GDM1 (cell line): ENCODE measurements at regions not wholly inside any gene's neighbourhood (a gene's known extent, or its start where the extent isn't known, plus 50 kb on each side); places are given as distances from the start of the nearest gene placed in this dataset.
A peak's percentile ranks its signal among the peaks of the same experiment; 100 is the strongest.

Experiments used
- DNase-seq: peaks from one replicate; lab custom pipeline; 2025; lab: John Stamatoyannopoulos, UW

DNA sequence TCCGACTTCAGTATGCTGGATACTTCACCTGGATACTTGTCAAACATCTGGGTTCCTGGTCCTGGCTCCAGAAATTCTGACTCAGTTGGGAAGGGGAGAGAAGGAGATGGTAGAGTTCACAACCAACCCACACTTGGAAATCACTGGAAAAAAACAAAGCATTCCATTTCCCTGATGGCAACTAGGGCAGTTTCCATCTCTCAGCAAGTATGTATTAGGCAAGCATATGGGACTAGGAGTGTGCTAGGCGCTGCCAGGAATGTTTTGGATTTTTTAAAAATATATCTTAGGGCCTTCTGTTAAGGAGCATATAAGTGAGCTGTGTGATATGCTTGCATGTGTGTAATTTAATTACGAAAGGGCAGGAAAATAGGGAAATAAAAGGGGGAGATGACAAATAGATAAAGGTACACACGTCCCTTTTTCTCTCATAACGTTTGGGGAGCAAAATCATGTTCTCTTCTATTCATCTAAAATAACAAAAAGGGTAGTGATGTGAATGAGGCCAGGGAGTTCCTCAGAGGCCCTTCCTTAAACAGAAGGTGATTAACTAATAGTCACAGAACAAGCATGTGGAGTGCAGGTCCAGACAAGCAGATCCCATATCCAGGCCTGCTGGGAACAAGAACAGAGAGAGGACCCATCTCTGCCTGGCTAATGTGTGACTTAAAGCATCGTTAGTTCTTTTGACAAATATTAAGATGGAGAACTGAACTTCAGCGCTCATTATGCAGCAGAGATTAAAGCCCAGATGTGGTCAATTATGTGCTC lies 64.5 kb upstream of the NFE2L3 start:
- no peak for DNase-seq

DNA sequence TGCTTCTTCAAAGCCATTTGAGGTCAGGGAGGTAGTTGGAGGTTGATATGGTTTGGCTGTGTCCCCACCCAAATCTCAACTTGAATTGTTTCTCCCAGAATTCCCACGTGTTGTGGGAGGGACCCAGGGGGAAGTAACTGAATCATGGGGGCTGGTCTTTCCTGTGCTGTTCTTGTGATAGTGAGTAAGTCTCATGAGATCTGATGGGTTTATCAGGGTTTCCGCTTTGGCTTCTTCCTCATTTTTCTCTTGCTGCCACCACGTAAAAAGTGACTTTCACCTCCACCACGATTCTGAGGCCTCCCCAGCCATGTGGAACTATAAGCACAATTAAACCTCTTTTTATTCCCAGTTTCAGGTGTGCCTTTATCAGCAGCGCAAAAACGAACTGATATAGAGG lies 62.5 kb upstream of the NFE2L3 start:
- peak; percentile 28 for DNase-seq

DNA sequence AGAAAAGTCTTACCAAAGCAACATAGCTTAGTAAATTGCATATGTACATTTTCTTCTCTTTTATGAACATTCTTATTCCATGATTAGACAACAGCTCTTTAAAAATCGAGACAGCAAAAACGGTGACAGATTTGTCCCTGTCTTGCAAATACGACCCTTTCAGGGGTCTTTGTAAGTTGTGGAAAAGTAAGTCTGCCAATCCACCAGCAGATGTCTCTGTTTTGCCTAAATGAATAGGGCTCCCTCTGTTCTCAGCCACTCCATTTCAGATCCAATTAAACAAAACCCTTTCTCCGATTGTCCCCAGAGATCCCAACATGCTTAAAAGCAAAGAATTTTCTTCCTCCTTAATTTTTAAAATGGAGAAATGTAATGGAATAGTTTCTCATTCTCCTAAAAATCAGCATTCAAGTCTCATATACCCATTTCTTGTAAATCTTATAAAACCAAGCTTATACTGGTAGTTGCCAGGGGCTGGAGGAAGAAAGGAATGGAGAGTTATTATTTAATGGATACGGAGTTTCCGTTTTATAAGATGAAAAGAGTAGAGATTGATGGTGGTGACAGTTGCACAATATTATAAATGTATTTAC lies 61.0 kb upstream of the NFE2L3 start:
- DNase-seq, result peak; percentile 32

DNA sequence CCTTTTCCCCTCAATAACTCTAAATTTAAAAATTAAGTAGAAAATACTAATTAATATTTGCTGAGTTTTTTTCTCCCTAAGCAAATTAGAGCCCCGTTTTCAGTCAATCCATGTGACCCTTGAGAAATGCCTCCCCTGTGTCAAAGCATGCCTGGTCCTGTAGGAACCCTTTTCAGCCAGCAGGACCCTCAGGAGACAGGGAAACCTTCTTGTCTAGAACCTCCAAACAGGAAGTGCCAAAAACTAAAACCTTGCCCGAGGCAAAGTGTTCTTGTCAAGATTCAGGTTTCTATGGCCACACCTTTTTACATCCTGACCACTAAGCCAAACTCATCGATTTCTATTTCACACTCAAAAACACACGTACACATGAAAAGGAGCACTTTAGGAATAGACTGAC lies 60.1 kb upstream of the NFE2L3 start:
- no peak for DNase-seq

DNA sequence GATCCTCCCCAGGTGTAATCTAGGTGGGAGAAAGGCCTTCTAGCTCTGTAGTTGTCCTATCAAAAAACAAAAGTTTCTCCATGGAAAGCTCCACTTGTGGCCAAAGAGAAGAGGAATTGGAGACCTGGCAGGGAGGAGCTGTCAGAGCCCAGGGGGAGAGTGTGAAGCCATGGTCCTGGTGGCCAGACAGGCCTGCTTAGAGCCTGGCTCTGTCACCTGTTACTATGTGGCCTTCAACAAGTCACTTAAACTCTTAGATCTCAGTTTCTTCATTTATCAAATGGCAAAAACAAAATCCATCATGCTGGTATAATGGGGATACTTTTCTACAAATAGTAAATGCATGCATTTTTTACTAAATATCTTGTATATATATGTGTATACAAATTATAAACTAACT lies 59.0 kb upstream of the NFE2L3 start:
- DNase-seq, result no peak

DNA sequence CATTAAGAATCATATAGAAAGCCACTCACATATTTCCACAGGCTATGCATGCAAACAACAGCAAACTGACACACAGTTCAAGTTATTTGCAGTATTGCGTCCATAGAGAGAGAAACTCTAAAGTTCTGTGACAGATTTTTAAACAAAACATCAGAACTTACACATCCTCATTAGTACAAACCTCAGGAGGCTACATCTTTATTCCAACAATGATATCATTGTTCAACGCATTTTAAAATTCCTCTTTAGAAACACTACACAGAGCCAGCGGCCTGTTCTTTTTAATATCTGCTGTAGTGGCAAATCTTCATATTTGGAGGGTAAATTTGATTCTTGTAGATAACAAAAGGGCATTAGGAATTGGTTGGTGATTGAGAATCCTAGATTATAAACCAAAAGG lies 55.9 kb upstream of the NFE2L3 start:
- no peak for DNase-seq

DNA sequence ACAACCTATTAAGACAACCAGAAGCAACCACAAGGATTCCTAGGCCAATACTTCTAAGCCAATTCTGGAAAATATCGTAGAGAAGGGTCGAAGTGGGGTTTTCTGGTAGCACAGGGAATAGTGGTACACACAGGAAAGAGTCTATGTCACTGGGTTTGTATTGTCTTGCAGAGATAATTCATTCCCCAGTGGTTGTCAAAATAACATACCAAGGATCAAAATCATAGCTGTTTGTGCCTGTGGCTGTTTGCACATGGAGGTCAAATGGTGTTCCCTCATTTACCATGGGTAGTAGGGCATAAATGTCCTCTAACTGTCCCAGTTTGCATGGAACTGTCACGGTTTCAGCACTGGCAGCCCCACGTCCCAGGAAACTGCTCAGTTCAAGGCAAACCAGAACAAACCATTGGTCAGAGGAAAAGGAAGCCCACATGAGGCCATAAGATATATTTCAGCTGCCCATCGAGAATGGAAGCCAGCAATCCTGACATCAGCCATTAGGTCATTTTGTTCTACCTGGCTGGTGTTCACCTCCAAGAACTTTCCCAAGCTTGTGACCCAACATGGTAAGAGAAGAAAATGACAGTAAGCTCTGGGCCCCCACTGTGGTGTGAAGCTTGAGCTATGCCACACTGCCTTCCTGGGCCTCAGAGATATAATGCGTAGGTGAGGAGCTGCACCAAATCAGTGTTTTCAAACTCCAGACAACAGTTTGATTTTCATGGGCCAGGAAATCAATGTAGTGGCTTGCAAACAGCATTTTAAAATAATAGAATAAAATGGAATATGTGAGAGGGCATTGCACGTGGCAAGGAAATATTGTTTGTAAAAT lies 53.9 kb upstream of the NFE2L3 start:
- no peak for DNase-seq

DNA sequence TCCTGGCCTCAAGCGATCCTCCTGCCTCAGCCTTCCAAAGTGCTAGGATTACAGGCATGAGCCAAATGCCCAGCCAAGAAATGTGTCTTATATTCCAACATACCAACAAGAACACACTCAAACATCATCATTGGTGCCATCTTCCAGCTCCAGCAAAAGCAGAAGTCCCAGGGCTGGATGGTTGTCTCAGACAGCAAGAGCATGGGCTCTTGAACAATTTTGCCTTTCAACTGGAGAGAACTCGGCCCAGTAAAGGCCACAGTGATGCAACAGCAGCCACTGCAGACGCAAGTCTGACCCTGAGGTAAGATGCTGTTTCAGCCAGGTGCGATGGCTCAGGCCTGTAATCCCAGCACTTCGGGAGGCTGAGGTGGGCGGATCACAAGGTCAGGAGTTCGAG lies 52.8 kb upstream of the NFE2L3 start:
- no peak for DNase-seq

DNA sequence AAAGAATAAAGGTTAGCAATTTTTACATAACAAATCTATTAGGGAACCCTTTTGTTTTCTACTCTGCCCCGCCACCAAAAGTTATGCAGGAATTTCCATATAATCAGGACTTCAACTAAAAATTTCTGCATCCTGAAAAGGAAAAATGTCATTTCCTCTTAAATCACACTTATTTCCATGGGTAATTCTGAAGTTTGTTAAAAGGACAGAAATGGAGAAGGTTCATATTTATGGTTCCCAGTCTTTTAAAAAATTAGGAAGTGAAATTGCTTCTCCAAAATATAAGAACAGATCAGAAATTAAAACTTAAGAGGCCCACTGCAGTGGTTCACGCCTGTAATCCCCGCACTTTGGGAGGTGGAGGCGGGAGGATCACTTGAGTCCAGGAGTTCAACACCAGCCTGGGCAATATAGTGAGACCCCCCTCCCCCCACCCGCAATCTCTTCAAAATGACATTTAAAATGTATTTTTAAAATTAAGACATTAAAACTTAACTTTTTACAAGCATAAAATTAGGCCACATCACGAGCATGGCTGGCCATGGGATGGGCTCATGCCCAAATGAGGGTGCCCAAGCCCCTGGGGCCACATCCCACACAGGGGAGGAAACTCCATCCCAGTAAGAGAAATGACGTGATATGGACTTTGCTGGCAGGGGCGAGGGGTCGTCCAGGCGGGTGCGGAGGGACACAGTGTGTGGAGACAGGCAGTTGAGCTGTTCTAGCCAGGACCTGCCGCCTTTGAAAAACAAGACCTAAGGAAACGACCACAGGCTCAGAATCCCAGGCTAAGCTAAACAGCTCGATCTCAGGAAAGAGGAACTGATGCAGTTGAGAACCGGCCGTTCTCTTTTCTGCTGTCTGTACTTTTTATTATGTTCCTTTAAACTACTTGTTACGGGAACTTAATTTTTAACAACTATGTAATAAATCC lies 51.3 kb upstream of the NFE2L3 start:
- DNase-seq, result peak; percentile 57

DNA sequence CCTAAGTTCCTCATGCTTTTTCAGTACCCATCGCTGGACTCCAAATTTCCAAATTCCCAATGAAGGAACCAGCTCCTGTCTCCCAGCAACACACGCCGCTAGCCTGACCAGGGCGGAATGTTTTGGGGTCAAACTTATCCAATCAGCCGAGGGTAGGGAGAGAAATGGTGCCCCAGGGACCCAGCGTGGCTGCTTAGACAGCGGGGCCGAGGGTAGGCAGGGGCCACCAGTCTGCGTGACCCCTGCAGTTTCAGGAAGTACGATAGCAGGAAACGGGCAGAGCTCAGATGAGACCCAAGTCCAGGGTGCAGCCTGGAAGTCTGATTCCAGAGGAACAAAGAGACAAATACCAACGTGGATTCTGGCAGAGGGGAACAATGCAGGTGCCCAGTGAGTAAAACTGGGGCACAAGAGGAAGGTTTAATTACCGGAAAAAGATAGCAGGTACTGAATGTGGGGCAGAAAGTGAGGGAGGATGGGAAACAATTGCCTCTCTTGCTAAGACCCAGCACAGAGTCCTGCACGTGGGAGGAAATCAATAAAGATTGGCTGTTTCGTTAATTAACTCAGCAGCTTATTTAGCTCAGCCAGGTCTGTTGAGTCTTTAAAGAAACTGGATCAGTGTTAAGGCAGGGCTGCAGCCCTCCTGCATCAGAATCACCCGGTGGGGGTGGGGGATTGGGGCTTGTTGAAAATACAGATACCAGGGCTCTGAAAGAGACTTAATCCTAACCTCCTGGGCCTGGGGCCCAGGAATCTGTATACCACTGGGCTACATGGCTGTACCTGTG lies 50.4 kb upstream of the NFE2L3 start:
- peak; percentile 43 for DNase-seq

DNA sequence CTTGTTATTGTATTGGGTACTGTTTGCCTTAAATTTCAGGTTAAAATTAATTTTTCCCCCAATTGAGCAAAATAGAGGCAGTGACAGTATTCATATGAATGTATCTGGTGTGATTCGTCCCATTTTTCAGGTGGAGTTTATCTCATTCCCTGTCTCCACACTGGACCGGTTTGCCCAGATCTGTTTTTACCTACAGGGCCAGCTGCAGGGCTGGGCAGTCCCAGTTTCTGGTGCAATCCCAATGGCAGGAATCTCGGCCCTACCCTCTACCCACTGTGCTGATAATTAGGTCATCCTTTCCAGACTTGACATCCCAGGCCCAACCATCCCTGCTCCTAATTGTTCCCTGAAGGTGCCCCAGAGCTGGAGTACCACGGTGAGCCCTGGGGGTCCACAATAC lies 49.8 kb upstream of the NFE2L3 start:
- DNase-seq, result no peak
